ENCODE measurements at regions not wholly inside any gene's neighbourhood (a gene's known extent, or its start where the extent isn't known, plus 50 kb on each side); places are given as distances from the start of the nearest gene placed in this dataset.

DNA sequence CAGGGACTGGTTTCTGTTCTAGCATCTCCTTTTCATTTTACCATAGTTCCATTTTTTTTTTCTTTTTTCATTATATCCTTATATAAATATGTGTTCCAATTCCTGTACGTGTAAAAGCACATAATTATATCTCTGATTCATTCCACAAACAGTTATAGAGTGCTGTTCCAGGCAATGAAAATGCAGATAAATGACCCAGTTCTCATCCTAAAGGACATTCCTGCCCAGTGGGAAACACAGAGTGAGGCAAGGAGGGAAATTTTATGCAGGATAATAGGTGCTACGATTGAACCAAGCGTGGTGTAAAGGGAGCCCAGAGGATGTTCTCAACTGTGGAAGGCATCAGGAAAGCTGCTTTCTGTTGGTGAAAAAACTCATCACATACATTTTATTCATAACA lies 408.1 kb downstream of the GATA3 start:
- TF ChIP-seq POLR2AphosphoS5 (IDR thresholded peaks at IDR 0.05), result no peak
- TF ChIP-seq, protein P1, sequence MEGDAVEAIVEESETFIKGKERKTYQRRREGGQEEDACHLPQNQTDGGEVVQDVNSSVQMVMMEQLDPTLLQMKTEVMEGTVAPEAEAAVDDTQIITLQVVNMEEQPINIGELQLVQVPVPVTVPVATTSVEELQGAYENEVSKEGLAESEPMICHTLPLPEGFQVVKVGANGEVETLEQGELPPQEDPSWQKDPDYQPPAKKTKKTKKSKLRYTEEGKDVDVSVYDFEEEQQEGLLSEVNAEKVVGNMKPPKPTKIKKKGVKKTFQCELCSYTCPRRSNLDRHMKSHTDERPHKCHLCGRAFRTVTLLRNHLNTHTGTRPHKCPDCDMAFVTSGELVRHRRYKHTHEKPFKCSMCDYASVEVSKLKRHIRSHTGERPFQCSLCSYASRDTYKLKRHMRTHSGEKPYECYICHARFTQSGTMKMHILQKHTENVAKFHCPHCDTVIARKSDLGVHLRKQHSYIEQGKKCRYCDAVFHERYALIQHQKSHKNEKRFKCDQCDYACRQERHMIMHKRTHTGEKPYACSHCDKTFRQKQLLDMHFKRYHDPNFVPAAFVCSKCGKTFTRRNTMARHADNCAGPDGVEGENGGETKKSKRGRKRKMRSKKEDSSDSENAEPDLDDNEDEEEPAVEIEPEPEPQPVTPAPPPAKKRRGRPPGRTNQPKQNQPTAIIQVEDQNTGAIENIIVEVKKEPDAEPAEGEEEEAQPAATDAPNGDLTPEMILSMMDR (IDR thresholded peaks at IDR 0.05), result no peak
- no peak for TF ChIP-seq POLR2A (IDR thresholded peaks at IDR 0.05)
